HG03378 (cell line): ENCODE measurements at regions not wholly inside any gene's neighbourhood (a gene's known extent, or its start where the extent isn't known, plus 50 kb on each side); places are given as distances from the start of the nearest gene placed in this dataset.

Experiments
- ATAC-seq: cut with Tn5 transposase; IDR thresholded peaks from one replicate; pipeline ENCODE4 v1.9.1; 2021; ENCODE audit warnings: mild to moderate bottlenecking, moderate library complexity; ENCODE audit not compliant: unreplicated experiment

DNA sequence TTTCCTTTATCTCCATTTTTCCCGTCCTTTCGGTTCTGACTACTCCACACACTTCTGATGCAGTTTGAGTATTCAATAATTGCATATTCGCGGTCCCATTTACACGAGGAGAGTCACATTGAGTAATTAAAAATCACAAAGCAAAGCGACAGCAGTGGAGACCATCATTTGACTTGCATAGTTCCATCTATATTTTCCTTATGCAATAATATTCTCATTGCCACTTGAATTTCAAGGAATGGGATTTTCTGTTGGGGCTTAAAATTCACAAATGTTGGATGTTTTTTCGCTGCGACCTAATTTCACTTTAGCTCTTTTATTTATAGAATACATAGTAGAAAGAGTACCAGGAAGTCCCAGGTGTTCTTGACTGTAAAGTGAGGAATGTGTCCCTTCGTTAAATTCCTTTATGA lies 186.8 kb downstream of the ZEB2 start:
- ATAC-seq, result no peak

GRCh38 chr2:144332356-144333142 lies 187.4 kb downstream of the ZEB2 start:
- ATAC-seq, result peak; percentile 71

DNA sequence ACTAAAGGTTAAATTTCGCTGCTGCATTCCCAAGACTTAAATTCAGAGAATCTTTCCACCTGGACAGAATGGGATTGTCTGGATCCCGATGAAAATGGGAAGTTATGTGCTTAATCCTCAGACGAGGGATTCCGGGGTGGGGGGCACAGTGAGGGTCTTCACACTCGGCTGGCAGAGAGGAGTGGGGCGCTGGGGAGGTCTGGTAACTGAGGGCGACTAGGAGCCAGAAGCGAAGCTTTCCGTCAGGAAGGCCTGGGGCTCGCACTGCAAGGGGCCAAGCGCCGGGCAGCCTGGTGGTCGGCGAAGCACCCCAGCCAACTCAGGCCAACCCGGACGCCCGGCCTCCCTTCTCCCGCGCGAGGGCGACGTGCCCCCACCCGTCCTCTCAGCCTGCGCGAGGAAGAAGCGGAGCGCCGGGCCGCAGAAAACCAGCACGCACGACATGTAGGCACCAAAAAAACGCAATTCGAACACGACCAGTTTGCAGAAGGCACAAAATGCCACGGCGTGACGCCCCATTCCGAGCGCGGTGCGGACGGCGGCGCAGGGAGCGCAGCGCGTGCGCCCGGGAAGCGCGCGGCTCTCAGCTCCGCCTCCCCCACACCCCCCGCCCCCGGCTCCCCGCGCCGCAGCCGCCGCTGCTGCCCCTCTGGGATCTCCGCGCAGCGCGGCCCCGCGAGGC lies 188.1 kb downstream of the ZEB2 start:
- peak; percentile 61 for ATAC-seq

DNA sequence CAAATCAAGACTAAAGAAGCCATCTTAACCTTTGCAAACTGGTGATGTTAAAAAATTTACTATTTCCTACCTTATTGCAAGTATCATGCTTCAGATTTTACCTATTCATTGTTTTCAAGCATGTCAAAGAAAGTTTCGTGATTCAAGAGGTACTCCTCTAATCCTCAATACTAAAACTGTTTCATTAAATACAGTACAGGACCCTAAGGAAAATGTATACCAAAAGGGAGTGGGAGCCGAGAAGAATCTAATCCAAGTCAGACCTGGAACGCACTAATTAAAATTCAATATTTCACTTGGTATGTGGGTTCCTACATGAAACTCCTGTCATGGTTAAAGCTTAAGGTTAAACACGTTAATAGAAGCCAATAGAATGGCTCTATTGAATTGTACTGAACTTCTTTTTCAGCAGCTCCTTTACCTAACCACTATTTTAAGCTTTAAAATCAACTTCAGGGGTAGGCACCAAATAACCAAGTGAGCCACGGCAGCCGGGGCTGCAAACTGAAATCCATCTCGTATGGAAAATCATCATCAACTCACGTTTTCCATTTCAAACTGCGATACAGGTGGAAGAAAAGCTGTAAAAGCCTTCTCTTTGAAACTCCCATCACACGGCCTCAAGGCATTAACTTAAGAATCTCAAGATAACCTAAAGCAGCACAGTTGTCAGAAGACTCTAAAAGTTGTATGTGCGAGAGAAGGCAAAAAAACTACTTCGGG lies 188.8 kb downstream of the ZEB2 start:
- no peak for ATAC-seq

GRCh38 chr2:144329472-144329871 lies 190.4 kb downstream of the ZEB2 start:
- ATAC-seq, result no peak

- no peak for ATAC-seq
Measured at GRCh38 chr2:144328938-144329337, 191.0 kb downstream of the ZEB2 start.

- no peak for ATAC-seq
Measured at GRCh38 chr2:144326825-144327224, 193.1 kb downstream of the ZEB2 start.

GRCh38 chr2:144325086-144325485 lies 194.8 kb downstream of the ZEB2 start:
- peak; percentile 69 for ATAC-seq

DNA sequence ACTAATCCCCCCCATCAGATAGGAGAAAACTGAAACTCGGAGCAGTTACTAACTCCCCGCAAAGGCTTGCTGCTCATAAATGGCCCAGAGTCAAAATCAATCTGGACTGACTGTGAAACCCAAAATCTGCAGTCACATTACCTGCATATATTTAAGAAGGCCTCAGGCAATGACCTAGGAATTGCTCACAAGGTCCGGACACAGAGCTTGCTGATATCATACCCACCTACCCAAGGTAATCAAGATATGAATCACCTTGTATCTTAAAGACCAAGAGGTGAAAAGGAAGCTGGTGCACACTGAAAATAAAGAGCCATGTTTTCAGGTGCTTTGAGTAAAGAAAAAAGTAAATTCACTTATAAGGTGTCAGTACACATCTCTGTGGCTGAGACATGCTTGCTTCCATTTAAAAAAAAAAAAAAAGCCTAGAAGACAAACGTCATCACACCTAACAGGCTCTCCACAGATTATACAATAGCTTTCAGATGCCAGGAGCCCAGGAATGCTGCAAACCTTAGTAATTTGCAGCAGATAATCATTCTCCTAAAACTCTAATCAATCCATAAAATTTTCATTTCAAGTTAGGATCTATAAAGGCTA lies 195.4 kb downstream of the ZEB2 start:
- peak; percentile 36 for ATAC-seq

GRCh38 chr2:144323946-144324345 lies 196.0 kb downstream of the ZEB2 start:
- peak; percentile 60 for ATAC-seq

DNA sequence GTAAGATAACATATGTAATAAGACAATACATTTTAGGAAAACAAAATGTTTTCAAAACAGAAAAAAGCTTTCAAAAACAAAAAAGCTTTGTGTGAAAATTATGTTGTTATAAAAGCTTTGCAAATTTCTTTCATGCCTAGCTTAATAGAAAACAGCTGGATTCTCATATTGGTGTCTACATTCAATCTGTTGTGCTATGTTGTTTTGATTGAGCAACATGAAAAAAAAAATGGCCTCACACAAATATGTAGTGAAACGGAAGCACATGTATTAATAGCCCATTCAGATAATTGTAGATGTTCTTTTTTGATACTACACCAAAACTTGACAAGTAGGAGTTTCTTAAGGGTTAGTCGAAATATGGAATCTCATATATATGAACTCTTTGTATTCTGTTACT lies 197.5 kb downstream of the ZEB2 start:
- no peak for ATAC-seq

DNA sequence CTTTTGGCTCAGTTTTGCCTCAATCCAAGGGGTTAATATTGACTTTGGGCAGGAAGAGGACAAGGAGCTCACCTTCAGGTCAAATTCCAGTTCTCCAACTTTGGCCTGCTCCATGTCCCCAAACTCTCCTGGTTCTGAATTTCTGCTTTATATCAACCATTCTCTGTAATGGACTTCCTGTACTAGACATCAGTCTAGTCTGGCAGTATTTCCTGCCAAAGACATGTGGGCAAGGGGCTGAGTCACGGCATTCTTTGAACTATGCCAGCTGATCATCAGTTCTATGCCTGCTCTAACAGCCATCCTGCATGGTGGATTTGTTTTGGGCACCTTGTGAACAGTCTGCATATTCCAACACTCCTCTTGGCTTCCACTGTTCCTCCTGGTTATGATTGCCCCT lies 199.4 kb downstream of the ZEB2 start:
- ATAC-seq, result no peak

- no peak for ATAC-seq
Measured at GRCh38 chr2:144317071-144317738, 202.7 kb downstream of the ZEB2 start.

DNA sequence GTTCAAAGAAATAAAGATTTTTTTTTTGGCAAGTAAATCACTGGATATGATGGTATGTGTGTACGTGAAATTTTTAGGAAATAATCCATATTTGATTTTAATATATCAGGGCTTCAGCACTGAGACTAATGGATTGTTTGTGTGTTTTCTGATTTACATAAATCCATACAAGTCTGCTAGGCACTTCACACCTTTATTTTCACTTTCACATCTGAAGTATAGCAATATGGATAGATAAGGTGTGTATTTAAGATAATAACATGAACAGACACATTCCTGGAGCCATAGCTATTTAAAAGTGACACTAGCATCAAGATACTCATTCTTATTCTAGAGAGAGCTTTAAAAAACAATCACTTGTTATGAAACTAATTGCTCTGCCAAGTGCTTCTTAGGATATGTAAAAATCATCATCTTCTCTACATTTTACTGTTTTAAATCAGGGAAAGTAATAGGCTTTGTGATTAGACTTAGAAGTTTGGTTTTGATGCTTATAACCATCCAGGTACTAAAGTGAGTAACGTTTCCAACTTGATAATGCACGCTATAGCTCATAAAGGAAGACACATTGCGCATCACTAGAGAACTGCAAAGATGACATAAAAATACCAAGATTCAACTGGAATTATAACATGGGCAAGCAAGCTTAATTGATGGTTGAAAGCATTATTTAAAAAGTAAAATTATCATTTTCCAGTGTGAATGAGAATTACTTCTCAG lies 208.9 kb downstream of the ZEB2 start:
- peak; percentile 75 for ATAC-seq

DNA sequence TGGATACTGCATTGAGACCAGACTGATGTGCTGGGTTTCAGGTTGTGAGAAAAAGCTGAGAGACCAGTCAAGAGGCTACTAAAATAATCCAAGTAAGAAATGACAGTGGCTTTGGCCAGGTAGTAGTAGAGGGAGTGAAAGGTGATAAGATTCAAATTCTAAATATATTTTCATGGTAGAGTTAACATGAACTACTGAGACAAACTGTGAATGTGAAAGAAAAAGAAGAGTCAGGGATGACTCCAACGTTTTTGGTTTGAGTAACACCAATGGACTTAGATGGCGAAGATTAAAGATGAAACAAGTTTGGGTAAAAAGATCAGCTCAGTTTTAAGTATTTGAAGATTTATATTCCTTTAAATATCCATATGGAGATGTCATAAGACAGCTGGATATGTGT lies 209.4 kb downstream of the ZEB2 start:
- no peak for ATAC-seq

DNA sequence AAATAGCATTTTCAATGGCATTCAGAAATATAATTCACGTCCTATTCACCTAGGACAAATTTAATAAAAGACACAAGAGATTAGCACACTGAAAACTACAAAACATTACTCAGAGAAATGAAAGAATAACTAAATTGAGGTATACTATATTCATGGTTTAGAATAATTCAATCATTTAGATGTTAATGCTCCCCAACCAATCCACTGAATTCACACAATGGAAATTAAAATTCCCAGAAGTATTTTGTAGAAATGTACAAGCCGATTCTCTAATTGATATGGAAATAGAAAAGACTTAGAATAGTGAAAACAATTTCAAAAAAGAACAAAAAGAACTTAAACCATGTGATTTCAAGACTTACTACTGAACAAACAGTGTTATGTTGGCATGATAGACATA lies 212.2 kb downstream of the ZEB2 start:
- ATAC-seq, result no peak

- ATAC-seq, result no peak
Measured at GRCh38 chr2:144304202-144304601, 215.7 kb downstream of the ZEB2 start.

GRCh38 chr2:144300632-144301031 lies 219.3 kb downstream of the ZEB2 start:
- ATAC-seq, result no peak

DNA sequence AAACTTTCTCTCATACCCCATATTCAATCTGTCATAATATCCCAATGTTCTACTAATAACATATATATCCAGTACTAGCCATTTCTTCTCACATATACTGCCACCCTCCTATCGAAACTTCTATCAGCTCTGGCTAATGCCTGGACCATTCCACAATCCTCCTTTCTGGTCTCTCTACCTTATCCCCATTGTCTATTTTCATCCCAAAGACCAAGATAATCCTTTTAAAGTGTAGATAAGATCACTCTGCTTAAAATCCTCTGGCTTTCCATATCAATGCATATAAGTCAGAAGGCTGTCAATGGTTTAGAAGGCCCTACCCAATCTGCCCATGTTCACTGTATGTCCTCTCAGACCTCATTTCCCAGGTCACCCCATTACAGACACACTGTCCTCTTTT lies 229.6 kb downstream of the ZEB2 start:
- no peak for ATAC-seq

DNA sequence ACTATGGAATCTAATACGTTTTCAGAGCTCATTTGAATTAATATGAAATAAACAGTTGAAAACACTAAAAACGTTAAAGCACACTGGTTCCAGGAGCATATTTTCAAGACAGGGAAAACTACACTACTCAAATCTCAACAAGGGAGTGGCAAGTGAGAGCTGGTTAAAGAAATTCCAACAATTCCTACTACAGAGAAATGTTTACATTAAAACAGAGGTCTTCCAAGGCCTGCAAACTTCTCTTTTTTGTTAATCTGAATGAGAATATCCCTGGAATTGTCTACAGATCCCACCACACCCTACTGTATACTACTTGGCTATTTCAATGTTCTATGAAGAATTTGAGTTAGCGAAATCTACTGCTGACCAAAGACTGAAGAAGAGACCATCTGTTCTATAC lies 231.5 kb downstream of the ZEB2 start:
- no peak for ATAC-seq
